Sigmoid colon (tissue), 6 donors: ENCODE measurements at regions not wholly inside any gene's neighbourhood (a gene's known extent, or its start where the extent isn't known, plus 50 kb on each side); places are given as distances from the start of the nearest gene placed in this dataset.

Experiments used
- DNase-seq: peaks from one replicate; pipeline ENCODE4 v3.0.0-alpha.2; 2019
- H3K27ac ChIP-seq, 4 donors: fragments of 200-600 bp; sonication (generic); one replicate each; pipeline ENCODE4 v1.5.1; 2016 to 2019; ENCODE audit warnings: mild to moderate bottlenecking in 1 of 4
- H3K27me3 ChIP-seq, 3 donors: fragments of 200-600 bp; sonication (generic); one replicate each; pipeline ENCODE4 v1.5.1; 2019; ENCODE audit warnings: mild to moderate bottlenecking in 1 of 3
- H3K36me3 ChIP-seq, 4 donors: fragments of 200-600 bp; sonication (generic); one replicate each; pipeline ENCODE4 v1.5.1; 2016 to 2019
- H3K4me1 ChIP-seq, 4 donors: fragments of 200-600 bp; sonication (generic); one replicate each; pipeline ENCODE4 v1.5.1; 2017 to 2019
- H3K4me3 ChIP-seq, 4 donors: fragments of 200-600 bp; sonication (generic); one replicate each; pipeline ENCODE4 v1.5.1; 2017 to 2019; ENCODE audit warnings: mild to moderate bottlenecking in 2 of 4, moderate library complexity in 1 of 4
- H3K9me3 ChIP-seq, 4 donors: fragments of 200-600 bp in 3 of 4; sonication (generic) in 3 of 4; one replicate each; pipeline versions ENCODE4 v1.5.1 to v1.6.1; 2013 to 2019
- CTCF ChIP-seq, 4 experiments: fragments of 450-650 bp in 3 of 4; fragments of 200-600 bp in 1 of 4; IDR thresholded peaks; one replicate each; pipeline ENCODE4 v1.5.1; 2016 to 2019; ENCODE audit warnings: antibody characterized with exemption in 4 of 4, mild to moderate bottlenecking in 3 of 4, moderate library complexity in 2 of 4
- EP300 ChIP-seq, 4 donors: sonication (generic); formaldehyde crosslinking; IDR thresholded peaks; one replicate each; pipeline ENCODE4 v1.6.1; 2017; ENCODE audit warnings: antibody characterized with exemption in 4 of 4
- POLR2A ChIP-seq, 2 donors: fragments of 450-650 bp; IDR thresholded peaks; one replicate each; pipeline ENCODE4 v1.6.1; 2016; ENCODE audit warnings: antibody characterized with exemption in 2 of 2, mild to moderate bottlenecking in 2 of 2, moderate library complexity in 2 of 2
- POLR2AphosphoS5 ChIP-seq, 4 donors: sonication (generic); formaldehyde crosslinking; IDR thresholded peaks; one replicate each; pipeline ENCODE4 v1.6.1; 2017; ENCODE audit warnings: antibody characterized with exemption in 4 of 4
- WGBS, 2 donors: extraction: QIAGEN DNeasy Blood & Tissue Kit; methylation state at CpG; one replicate each; pipeline ENCODE4 v1.1.7; 2013; 5-methylcytosine and 5-hydroxymethylcytosine counted together
- intact Hi-C: fragments of 100-400 bp; cut with DNase I; formaldehyde crosslinking; loops from one replicate; pipeline ENCODE4 v1.15.1; 2023
- donor health status: healthy with polysubstance abuse.
- donor health status: healthy.

- Histone ChIP-seq H3K4me1 (no peaks in the 10 kb centered on the region), H3K9me3 (no peaks in the 10 kb centered on the region), H3K27me3 (no peaks in the 10 kb centered on the region), H3K36me3 (no peaks in the 10 kb centered on the region), H3K4me3 (no peak overlapping the region), H3K27ac (no peak overlapping the region)
- TF ChIP-seq CTCF (IDR thresholded peaks at IDR 0.05), result no peak
- TF ChIP-seq EP300 (IDR thresholded peaks at IDR 0.05), result no peak
- no peak for TF ChIP-seq POLR2AphosphoS5 (IDR thresholded peaks at IDR 0.05)
- DNase-seq, result no peak
- intact Hi-C loops, result no loop called here
These were observed 65.1 kb upstream of the CARD18 start for GRCh38 chr11:105204636-105205035.

GRCh38 chr11:105203569-105204240 lies 64.1 kb upstream of the CARD18 start:
- TF ChIP-seq EP300 (IDR thresholded peaks at IDR 0.05) (no peak), POLR2AphosphoS5 (IDR thresholded peaks at IDR 0.05) (no peak), CTCF (IDR thresholded peaks at IDR 0.05) (no peak), POLR2A (IDR thresholded peaks at IDR 0.05) (no peak)
- DNase-seq, result no peak
- H3K27me3 ChIP-seq, result no peaks in the 10 kb centered on the region
- no peaks in the 10 kb centered on the region for H3K4me1 ChIP-seq
- no peaks in the 10 kb centered on the region for H3K9me3 ChIP-seq
- H3K4me3 ChIP-seq, result no peak overlapping the region
- H3K27ac ChIP-seq, result no peak overlapping the region
- intact Hi-C loops, result no loop called here
- WGBS, 2 donors, result 53 to 88% methylated on average over 2 of the region's 2 CpGs
- no peaks in the 10 kb centered on the region for H3K36me3 ChIP-seq

- H3K9me3 ChIP-seq, result no peaks in the 10 kb centered on the region
- 7 to 23% methylated on average over 3 of the region's 3 CpGs for WGBS, 2 donors
- no peak overlapping the region for H3K27ac ChIP-seq
- H3K4me3 ChIP-seq, result no peak overlapping the region
- no peak for TF ChIP-seq EP300 (IDR thresholded peaks at IDR 0.05)
- TF ChIP-seq CTCF (IDR thresholded peaks at IDR 0.05), result no peak
- no peak for TF ChIP-seq POLR2AphosphoS5 (IDR thresholded peaks at IDR 0.05)
- no peak for TF ChIP-seq POLR2A (IDR thresholded peaks at IDR 0.05)
- intact Hi-C loops, result no loop called here
- no peaks in the 10 kb centered on the region for H3K27me3 ChIP-seq
- no peak for DNase-seq
- H3K36me3 ChIP-seq, result no peaks in the 10 kb centered on the region
- H3K4me1 ChIP-seq, result no peaks in the 10 kb centered on the region
These were observed 63.4 kb upstream of the CARD18 start for GRCh38 chr11:105202844-105203548.

- intact Hi-C loops, result no loop called here
- no peak for TF ChIP-seq POLR2AphosphoS5 (IDR thresholded peaks at IDR 0.05)
- TF ChIP-seq POLR2A (IDR thresholded peaks at IDR 0.05), result no peak
These were observed 62.9 kb upstream of the CARD18 start for GRCh38 chr11:105202422-105202821.

GRCh38 chr11:105201166-105201565 lies 61.6 kb upstream of the CARD18 start:
- no peak overlapping the region for H3K4me3 ChIP-seq
- no peak overlapping the region for H3K27ac ChIP-seq
- H3K9me3 ChIP-seq, result no peaks in the 10 kb centered on the region
- no peaks in the 10 kb centered on the region for H3K36me3 ChIP-seq
- TF ChIP-seq POLR2A (IDR thresholded peaks at IDR 0.05), result no peak
- TF ChIP-seq EP300 (IDR thresholded peaks at IDR 0.05), result no peak
- no peaks in the 10 kb centered on the region for H3K4me1 ChIP-seq
- no peak for DNase-seq
- H3K27me3 ChIP-seq, result no peaks in the 10 kb centered on the region
- intact Hi-C loops, result no loop called here
- WGBS, 2 donors, result 15 to 24% methylated on average over 5 of the region's 5 CpGs

More at GRCh38 chr11:105202422-105202821, 62.9 kb upstream of the CARD18 start:
- 16 to 68% methylated on average over 4 of the region's 4 CpGs for WGBS, 2 donors
- Histone ChIP-seq H3K4me3 (no peak overlapping the region), H3K27ac (no peak overlapping the region), H3K36me3 (no peaks in the 10 kb centered on the region), H3K4me1 (no peaks in the 10 kb centered on the region), H3K27me3 (no peaks in the 10 kb centered on the region), H3K9me3 (no peaks in the 10 kb centered on the region)
- DNase-seq, result no peak
